ENCODE measurements at regions not wholly inside any gene's neighbourhood (a gene's known extent, or its start where the extent isn't known, plus 50 kb on each side); places are given as distances from the start of the nearest gene placed in this dataset.

DNA sequence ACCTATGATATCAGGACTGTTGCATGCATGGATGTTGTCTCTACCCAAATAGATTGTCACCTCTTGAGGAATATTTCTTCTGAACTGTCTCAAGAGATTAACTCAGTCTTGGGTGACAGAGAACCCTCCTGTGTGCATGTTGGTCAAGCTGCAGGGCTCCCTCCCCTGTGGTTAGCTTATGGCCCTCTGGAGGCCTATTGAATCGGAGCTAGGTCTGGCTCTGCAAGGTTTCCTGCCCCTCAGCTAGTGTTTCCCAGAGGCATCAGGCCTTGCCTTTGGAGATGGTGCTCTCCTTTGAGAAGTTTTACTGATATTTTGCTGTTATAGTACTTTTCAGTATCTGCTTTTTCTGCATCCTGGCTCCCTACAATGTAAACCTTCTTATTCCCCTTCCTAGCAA, 769.2 kb upstream of the FAM98A start:
- no peak for DNase-seq

DNA sequence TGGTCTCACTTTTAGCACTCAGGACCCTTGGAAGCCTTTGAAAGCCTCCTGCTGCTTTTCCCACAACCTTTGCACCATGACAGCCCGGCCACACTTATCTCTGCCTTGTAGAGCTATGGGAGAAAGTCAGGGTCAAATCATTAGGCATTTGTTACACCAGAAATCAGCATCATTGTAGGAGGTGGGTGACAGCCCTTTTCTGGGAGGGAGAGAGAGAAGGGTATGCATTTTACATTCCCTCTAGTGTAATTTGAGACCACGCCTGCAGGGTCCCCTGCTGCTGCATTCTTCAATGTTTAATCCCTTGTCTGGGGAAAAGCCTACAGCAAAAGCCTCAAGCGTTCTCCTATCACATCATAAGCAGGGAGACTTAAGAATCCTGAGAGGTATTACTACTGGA, 766.8 kb upstream of the FAM98A start:
- no peak for DNase-seq

DNA sequence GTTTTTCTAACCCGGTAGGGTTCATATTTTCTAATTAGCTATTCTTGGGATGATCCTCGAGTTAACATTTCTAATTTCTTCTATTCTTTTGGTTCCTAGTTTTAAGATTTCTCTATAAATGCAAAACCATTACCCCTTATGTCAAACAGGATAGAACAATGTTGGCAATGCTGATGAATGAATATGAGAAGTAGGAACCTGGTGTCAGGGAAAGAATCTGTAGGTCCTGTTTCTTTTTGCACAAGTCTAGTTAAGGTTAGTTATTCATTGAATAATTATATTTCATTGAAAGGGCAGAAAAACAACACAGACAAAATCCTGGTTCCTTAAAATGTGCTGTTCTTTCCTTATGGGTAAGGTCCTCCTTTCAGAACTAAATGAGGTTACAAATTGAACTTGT, 766.4 kb upstream of the FAM98A start:
- DNase-seq, result no peak

DNA sequence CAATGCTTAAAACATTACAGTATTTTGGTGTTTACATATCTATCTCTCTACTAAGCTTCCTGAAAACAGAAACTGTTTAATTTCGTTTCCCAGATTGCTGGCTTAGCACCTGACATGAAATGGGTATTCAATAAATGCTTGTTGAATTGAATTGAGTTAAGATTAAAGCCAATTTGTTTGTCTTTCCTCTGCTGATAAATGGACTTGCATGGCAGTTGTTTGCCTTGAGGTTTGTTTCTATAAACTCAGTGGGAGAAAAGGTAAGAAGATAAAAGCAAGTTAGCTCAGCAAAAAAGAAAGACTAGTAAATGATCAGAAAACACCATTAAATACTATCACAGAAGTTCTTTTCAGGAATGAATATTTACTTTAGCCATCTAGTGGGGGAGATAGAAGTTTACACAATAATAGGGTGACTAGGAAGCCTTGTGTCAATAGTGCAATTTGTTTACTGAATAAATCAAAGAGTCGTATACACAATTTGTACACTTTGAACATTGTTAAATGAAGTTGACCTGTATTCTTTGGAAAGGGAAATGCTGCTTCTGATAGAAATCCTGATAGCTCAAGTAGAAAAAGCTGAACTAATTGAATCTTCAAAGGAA, 754.5 kb upstream of the FAM98A start:
- DNase-seq, result no peak

DNA sequence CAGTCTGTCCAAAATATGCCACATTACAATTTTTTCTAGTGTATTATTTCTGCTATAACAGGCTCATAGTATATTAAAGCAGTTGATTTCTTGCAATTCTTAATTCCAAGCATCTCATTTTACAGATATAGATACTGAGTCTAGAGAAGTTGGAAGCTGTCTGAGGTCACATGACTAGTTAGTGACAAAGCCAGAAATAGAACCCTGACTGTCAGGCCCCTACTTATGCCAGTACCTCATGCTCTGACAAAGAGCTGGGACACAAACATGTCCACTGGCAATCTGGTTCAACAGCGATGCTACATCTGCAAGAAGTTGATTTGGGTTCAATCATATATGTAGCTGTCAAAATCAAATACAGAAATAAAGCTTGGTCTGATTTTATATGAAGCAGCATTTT, 750.4 kb upstream of the FAM98A start:
- DNase-seq, result no peak

DNA sequence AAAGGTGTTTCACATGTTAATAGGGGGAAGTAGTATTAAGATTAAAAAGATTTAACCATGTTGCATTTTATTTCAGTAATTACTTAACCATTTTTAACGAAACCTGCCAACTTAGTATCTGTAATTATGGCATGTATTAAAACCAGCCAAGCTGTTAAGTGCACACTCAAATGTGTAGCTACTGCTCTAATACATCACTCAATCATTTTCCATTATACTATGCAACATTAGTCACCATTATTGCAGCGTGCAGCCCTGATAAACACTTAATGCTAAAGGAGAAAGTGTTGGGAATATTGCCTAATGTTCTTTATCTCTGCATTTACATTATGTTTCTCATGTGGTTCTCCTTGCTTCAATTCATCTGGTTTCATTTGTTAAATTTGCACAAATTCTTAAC, 745.9 kb upstream of the FAM98A start:
- DNase-seq, result no peak

DNA sequence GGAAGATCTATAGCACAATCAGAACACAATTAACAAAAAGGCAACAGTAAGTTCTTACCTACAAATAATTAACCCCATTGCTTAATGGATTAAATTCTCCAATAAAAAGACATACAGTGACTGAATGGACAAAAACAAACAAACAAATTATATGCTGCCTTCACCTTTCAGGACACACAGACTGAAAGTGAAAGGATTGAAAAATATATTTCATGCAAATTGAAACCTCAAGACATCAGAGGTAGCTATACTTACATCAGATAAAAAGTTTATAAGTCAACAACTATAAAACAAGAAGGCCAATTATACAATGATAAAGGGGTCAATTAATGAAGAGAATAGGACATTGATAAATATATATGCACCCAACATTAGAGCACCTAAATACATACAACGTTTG, 741.2 kb upstream of the FAM98A start:
- DNase-seq, result no peak

DNA sequence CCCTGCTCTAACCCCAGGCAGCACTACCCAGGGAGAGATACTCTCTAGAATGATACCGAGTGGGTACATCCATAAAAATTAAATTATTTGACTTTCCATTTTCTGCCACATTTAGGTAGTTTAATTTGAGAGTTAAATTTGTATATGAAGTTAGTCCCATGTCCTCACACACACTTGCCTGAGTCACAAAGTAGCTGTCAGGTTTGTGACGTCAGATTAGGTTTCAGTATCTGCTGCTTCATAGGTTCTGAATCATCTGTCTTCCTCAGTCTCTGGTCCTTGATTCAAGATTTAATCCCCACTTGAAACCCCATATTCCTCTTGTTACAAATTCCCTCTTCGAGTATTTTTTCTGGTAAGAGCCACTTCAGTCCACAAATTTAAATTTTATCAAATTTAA, 738.6 kb upstream of the FAM98A start:
- no peak for DNase-seq

DNA sequence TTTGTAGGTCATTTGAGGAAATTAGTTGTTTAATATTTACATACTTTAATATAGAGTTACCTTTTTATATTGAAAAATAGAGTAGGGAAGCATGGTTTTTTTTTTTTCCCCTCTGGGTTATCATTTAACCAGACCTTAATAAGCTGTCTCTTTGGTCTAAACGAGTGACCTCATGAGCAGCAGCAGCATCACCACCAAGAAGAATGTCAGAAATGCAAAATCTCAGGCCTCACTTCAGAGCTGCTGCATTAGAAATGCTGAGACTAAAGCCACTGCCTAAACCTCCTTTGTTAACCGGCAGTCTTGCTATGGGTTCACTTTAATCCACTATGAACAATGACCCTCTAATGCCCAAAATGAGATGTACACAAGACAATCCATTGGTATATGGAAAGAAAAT, 733.7 kb upstream of the FAM98A start:
- no peak for DNase-seq

DNA sequence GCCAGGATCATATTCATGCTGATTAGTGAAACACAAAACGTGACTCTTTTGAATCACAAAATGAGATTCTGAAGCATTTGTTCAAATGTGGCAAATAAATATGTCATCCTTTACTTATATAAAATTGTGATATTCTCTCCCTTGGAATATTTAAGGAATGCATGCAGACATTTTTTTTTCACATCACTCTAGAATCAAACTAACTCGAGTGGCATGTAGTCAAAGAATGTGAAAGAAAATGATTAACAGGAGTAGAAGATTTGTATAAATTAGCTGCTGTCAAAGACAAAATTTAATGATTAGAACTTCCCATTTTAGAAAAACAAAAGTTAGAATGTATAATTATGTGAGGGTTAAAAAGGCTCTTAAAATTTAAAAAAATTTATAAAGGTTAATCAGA, 721.0 kb upstream of the FAM98A start:
- no peak for DNase-seq

DNA sequence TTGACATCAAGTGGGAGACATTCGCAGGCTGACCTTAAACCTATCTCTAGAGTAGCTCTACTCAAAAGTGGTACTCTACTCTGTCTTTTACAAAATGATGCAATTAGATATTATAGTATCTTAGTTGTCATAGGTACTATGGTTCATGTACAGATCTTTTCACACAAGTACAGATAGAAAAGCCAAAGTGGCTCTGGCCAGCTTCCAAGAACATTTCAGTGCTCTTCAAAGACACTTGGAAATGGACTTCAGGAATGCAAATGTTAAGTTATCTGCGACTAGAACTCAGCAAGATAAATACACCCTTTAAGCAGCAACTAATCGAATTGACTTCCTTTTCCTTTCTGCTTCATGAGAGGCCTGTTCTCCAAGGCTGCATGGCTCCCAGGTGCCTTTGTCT, 718.7 kb upstream of the FAM98A start:
- DNase-seq, result no peak

DNA sequence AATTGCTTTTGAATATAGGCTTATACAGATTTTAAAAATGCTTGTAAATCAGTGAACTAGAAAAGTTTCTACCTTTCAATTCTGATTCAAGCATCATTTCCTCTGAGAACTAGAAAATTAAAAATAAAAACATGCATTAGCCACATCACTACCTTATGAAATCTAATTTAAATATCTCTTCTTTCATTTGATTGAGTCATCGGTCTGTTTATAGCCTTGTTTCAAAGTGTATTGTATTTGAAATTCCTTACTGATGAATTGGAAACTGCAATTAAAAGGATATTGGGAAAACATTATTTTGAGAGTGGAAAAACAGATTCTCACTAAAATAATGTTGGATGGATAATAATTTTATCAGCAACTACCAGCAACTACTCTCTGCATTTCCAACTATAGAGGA, 717.7 kb upstream of the FAM98A start:
- no peak for DNase-seq

DNA sequence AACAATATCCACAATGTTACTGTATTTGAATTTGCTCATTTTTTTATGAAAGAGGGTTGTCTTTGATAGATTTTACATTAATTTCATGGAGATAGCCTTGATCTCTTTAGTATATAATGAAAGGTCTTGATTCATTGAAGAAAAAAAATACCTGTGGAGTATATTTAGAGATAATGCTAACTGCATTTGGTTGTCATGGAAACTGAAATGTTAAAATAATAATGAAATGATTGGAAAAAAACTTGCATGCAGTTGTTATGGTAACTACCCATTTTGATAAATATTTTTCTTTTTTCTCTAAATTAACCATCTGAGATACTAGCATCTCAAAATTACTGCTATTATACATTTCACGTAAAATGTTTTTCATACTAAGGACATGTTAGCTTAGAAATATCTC, 712.7 kb upstream of the FAM98A start:
- no peak for DNase-seq

DNA sequence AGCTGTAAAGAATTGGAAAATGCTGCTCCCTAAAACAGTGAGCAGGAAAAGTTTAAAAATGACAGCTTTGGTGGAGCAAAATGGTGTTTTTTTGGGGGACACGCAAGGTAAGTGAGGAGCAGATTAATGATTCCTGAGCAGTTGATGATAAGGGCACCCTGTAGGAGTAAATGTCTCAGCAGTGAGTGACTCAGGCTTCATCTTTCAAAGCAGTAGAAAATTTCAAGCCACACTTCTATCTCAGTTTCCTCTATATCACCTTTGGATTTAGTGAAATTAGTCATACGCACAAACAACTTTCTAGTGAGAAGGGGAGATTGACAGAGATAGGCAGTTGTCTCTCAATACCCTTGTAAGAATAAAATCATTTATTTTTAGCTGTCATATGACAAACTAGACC, 709.0 kb upstream of the FAM98A start:
- no peak for DNase-seq

DNA sequence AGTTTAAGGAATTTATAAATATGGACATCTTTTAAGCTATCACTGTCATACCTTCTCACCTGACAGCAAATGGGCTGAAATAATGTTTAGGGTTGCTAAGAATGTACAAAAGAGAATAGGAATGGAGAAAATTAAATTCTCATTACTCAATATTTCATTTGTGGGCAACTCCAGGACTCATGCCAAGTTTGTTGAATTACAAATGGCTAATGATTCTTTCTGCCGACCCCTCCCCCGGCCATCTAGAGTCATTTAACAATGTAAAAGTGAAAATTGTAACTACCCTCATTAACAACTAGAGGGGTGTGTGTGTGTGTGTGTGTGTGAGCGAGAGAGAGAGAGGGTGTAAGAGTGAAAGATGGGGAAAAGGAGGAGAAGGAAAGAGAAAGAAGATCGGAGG, 708.5 kb upstream of the FAM98A start:
- no peak for DNase-seq

DNA sequence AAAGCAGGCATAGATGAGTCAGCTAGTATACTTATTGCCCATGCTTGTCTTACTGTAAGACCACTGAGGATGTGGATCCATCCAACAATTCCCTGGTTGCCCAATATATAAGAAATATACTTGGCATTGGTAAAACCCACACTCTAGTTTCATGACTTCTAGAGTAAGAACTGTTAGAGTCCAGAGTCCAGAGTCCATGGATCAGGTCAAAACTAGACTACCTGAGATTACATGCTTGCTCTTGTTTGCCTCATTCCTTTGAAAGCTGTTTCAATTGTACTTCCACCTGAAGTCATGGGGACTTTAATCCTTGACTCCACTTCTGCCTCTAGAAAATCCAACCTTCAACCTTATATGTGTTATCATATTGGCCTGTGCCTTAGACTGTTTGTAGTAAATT, 707.6 kb upstream of the FAM98A start:
- DNase-seq, result no peak

DNA sequence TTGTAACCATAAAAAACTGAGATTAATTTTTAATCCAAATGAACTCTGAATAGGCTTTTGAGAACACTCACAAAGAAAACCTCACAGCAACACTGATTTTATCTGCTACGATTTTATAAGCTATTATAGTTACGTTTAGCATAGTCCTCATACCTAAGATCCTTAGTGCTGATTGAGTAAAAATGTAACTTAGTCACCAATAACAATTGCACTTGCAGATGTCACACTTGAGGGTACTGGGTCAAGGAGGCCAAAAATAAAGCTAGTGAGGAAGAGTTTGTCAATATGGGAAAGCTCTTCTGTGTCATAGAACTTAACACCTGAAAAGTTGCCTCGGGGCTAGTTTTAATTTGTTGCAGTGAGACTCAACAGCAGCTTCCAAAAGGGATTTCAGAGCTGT, 706.5 kb upstream of the FAM98A start:
- DNase-seq, result no peak

DNA sequence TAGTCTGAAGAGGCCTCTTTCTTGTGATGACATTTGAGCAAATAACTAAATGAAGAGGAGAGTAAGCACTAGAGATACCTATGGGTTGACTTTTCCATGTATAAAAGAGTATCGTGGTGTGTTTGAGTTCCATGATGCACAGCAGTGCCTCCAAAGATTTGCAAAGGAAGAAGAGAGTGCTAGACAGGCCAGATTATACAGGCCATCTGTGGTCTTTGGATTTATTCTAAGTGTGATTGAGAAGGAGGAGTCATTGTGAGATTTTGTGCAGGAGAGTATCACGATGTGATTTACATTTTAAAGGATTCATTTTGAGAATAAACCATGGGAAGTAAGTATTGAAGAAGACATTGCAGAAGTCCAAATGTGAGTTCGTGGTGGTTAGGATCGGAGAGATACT, 695.9 kb upstream of the FAM98A start:
- DNase-seq, result no peak

DNA sequence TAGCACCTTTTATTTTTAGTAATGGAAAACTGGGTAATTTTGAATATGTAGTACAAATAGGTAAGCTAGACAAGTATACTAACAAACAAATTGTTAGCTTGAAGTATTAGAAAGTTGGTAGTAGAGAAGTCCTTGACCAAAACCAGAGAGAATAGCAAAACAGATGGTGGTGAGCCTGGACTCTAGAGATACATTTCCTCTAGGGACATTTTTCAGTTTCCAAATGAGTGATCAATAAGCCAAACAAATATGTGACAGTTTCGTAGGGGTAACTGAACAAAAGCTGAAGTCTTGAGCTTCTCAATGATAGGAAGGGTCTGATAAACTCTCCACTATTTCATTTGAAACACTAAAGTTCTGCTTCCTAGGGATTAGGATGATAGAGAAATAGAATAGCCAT, 692.0 kb upstream of the FAM98A start:
- no peak for DNase-seq

DNA sequence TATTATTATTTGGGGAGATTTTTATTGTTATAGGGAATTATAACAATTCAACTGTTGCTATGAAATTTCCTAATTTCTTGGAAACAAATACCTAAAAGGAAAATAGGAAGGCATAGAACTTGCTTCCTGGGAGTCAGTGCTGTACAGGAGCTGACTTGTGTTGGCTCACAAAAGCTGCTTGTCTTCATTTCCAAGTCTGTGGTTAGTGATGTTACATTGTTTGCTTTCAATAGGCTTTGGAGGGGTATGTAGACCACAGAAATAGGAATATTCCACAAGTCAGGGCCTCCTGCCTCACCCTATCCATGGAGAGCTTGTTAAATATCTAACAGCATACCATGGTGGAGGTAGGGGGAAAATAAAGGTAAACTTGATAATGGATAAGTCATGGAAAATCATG, 688.9 kb upstream of the FAM98A start:
- DNase-seq, result no peak

DNA sequence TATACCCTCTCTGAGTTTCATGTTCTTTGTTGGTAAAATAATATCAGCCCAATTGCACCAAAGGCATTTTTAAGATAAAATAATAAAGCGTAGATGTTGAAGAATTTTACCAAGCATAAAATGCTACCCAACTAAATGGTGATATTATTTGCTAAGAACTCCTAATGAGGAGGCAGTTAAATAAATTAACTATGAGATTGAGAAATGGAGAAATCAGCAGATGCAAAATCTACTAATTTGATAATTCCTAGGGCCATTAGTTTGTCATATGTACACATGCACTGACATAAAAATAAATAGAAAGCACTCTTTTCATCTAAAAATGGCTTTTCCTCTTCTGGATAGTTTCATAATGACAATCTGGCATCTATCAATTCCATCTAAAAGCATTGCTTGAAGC, 681.5 kb upstream of the FAM98A start:
- DNase-seq, result no peak

DNA sequence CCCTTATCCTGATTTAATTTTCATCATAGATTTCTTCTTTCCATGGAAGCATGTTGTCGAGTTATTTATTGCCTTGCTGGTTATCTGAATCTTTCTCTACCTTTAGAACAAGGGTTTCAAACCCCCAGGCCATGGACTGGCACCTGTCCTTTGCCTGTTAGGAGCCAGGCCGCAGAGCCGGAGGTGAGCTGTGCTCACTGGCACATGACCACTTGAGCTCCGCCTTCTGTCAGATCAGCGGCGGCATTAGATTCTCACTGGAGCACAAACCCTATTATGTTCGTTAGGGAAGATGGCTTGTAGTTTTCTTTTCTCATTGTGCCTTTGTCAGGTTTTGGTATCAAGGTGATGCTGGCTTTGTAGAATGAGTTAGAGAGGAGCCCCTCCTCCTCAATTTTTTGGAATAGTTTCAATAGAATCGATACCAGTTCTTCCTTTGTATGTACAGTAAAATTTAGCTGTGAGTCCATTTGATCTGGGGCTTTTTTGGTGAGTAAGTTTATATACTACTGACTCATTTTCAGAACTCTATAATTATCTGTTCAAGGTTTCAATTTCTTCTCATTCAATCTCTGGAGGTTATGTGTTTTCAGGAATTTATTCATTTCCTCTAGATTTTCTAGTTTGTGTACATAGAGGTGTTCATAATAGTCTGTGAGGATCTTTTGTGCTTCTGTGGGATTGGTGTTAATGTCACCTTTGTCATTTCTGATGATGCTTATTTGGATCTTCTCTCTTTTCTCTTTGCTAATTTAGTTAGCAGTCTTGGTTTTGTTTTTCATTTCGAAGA, 668.0 kb upstream of the FAM98A start:
- DNase-seq, result no peak

DNA sequence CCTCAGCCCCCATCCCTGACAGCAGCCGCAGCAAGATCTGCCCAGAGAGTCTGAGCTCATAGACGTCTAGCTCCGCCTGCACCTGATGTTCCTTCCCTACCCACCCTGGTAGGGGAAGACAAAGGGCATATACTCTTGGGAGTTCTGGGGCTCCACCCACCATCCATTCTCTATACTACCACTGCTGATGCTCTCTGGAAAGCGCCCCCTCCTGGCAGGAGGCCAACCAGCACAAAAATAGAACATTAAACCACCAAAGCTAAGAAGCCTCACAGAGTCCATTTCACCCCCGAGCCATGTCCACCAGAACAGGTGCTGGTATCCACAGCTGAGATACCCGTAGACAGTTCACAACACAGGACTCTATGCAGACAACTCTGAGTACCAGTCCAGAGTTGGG, 662.6 kb upstream of the FAM98A start:
- no peak for DNase-seq

DNA sequence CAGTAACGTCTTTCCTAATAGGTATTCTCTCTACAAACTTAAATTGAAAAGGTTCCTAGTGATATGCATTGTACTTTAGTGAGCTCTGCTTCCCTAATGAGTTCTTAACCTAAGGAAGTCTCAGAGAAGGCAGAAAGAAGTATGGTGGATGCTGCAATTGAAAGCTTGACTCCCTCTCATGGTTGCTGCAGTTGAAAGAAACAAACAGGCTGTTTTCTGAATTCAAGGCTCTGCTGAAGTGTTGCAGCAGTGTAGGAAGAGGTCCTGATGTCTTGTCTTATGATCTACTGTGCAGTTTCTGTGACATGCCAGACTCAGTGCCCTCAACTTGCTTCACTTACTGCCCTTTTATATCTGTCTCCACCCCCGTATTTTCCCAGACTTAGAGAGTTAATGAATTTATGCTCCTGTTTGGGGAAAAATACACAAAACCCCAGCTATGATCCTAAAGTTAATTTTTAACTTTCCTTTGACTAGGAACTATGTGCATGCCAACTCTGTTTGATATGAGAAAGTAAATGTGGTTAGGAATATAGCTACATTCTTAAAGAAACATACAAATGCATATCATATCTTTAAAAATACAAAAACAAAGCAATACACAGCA, 655.3 kb upstream of the FAM98A start:
- DNase-seq, result no peak

DNA sequence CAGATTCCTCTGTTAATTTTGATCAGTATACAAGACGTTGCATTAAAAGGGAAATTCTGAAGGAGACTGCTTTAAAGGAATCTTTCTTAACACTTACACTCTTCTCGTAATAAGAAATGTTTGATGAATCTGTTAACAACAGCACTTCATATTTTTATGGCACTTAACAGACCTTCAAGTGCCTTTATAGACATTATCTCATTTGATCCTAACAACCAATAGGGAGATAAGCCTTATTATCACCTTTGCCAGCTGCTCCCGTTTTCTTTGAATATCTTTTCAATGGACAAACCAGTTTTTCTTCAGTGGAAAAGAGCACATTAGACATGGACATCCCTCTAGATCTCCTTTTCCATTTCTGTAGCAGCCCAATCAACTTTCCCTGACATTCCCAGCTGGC, 653.0 kb upstream of the FAM98A start:
- no peak for DNase-seq

All from NCI-H226 (cell line).